BLaER1 (cell line): ENCODE measurements at regions not wholly inside any gene's neighbourhood (a gene's known extent, or its start where the extent isn't known, plus 50 kb on each side); places are given as distances from the start of the nearest gene placed in this dataset.

Experiments
- H3K27ac ChIP-seq: shearing (Covaris generic); formaldehyde crosslinking; 2 replicates; pipeline ENCODE4 v1.8.1; 2022
- H3K27me3 ChIP-seq: shearing (Covaris generic); formaldehyde crosslinking; 2 replicates; pipeline ENCODE4 v1.8.1; 2022
- H3K36me3 ChIP-seq: shearing (Covaris generic); formaldehyde crosslinking; 2 replicates; pipeline ENCODE4 v1.8.1; 2022
- H3K4me1 ChIP-seq: shearing (Covaris generic); formaldehyde crosslinking; 2 replicates; pipeline ENCODE4 v1.8.1; 2022
- H3K4me2 ChIP-seq: shearing (Covaris generic); formaldehyde crosslinking; 2 replicates; pipeline ENCODE4 v1.8.1; 2022
- H3K4me3 ChIP-seq: shearing (Covaris generic); formaldehyde crosslinking; 2 replicates; pipeline ENCODE4 v1.8.1; 2022
- H3K9ac ChIP-seq: shearing (Covaris generic); formaldehyde crosslinking; 2 replicates; pipeline ENCODE4 v1.8.1; 2022
- H3K9me3 ChIP-seq: shearing (Covaris generic); formaldehyde crosslinking; 2 replicates; pipeline ENCODE4 v1.8.1; 2022
- H4K20me1 ChIP-seq: shearing (Covaris generic); formaldehyde crosslinking; 2 replicates; pipeline ENCODE4 v1.8.1; 2022
- Cebpa-rat ChIP-seq: shearing (Covaris generic); IDR thresholded peaks from 2 replicates; pipeline ENCODE4 v1.8.1; 2022

DNA sequence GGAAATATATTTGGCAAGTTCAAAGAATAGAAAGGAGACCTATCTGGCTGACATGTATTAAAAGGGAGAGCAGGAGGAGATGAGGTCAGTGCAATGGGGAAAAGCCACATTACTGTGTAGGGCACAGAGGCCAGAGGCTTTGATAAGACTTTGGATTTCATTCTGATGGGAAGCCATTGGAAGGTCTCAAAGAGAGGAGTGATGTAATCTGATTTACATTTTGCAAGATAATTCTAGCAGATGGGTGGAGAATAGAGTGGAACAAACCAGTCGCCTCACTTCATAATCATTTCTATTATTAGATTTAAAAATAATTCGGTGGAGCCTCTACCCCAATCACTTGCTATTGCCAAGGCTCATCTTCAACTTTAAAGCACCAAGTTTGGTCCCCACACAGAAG is 278.4 kb upstream of the ZC3H12C start:
- TF ChIP-seq Cebpa-rat, result no peak
- Histone ChIP-seq H3K9ac (no peak overlapping the region), H3K9me3 (no peaks in the 10 kb centered on the region), H3K4me3 (no peak overlapping the region), H4K20me1 (no peaks in the 10 kb centered on the region), H3K27ac (no peak overlapping the region), H3K36me3 (no peaks in the 10 kb centered on the region), H3K27me3 (no peaks in the 10 kb centered on the region), H3K4me2 (no peak overlapping the region), H3K4me1 (no peaks in the 10 kb centered on the region)

DNA sequence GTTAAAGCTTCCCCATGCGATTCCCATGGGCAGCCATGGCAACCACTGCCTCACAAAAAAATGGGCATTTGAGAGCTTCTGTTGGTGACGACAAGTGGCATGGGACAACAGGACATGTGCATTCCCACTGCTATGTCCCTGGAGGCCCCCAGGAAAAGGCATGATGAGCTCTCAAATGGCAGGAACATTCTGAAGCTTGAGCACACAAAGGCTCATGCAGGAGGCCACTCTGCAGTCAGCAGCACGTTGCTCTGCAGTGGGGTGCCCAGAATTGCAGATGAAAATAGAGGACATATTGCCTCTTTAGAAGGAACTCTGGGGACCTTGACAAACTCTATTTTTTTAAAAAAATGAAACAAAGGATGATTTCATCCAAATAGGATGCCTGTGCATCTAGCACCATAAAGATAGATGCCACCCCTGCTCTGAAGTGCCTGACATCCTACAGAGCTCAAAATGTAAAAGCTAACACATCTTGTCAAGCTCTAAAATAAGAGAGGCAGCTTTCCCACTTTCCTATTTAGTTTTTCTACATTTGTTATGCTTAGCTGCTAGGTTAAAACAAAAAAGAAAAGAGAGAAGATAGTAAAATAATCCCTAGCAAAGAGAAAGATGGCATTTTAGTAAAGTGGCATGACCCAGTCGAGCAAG is 277.6 kb upstream of the ZC3H12C start:
- no peaks in the 10 kb centered on the region for H4K20me1 ChIP-seq
- no peak overlapping the region for H3K27ac ChIP-seq
- H3K27me3 ChIP-seq, result no peaks in the 10 kb centered on the region
- H3K4me1 ChIP-seq, result no peaks in the 10 kb centered on the region
- H3K9ac ChIP-seq, result no peak overlapping the region
- no peak for TF ChIP-seq Cebpa-rat
- no peaks in the 10 kb centered on the region for H3K36me3 ChIP-seq
- H3K9me3 ChIP-seq, result no peaks in the 10 kb centered on the region
- H3K4me3 ChIP-seq, result no peak overlapping the region
- H3K4me2 ChIP-seq, result no peak overlapping the region

DNA sequence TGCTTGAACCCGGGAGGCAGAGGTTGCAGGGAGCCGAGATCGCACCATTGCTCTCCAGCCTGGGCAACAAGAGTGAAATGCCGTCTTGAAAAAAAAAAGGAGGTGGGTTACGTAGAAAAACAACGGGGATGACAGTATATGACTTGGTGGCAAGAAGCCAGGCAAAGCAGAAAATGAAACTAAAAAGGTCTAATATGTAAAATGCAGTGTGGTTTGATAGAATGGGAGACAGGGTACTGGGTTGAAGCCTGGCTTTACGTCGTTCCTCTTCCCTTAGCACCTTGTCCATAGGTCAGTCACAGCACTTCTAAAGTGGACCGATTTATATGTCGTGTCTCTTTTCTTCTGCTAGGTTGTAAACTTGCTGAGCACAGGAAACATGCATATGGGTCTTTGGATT is 274.9 kb upstream of the ZC3H12C start:
- Histone ChIP-seq H4K20me1 (no peaks in the 10 kb centered on the region), H3K9ac (no peak overlapping the region), H3K4me2 (no peak overlapping the region), H3K27ac (no peak overlapping the region), H3K36me3 (no peaks in the 10 kb centered on the region), H3K27me3 (no peaks in the 10 kb centered on the region), H3K4me3 (no peak overlapping the region), H3K4me1 (no peaks in the 10 kb centered on the region), H3K9me3 (no peaks in the 10 kb centered on the region)
- no peak for TF ChIP-seq Cebpa-rat

DNA sequence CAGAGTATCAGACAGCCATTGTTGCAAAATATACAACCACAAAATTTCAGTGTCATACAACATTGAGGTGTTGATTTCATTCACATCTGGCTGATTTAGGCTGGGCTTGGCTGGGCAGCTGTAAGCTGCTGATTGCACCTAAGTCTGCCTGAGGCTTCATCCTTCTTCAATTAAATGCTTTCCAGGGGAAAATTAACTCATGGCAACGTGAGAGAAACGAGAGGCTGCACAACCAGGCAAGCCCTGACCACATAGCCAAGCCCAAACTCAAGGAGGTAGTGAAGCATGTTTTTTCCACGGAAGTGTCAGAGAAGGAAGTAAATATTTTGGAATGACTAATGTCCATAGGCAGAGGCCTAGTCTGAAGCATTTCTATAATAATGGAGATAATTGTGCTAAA is 273.8 kb upstream of the ZC3H12C start:
- Histone ChIP-seq H3K4me1 (no peaks in the 10 kb centered on the region), H4K20me1 (no peaks in the 10 kb centered on the region), H3K4me3 (no peak overlapping the region), H3K27ac (no peak overlapping the region), H3K4me2 (no peak overlapping the region), H3K9me3 (no peaks in the 10 kb centered on the region), H3K36me3 (no peaks in the 10 kb centered on the region), H3K9ac (no peak overlapping the region), H3K27me3 (no peaks in the 10 kb centered on the region)
- TF ChIP-seq Cebpa-rat, result no peak

DNA sequence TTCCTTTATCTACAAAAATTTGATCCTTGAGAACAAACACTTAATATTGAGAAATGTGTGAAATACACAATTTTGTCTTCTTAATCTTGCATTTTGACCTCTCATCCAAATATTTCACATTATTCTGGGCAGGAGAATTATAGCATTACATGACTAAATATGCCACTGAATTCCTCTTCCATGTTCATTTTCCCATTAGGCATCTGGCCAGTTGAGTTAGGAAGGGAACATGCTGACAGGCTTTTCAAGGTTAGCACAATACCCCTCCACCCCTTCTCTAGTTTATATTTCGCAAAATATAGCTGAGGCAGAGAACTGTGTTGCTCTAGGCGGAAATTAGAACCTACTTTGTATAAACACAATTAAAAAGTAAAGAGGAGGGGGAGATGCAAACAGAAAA is 271.7 kb upstream of the ZC3H12C start:
- H4K20me1 ChIP-seq, result no peaks in the 10 kb centered on the region
- no peak overlapping the region for H3K27ac ChIP-seq
- no peak overlapping the region for H3K9ac ChIP-seq
- no peak overlapping the region for H3K4me2 ChIP-seq
- no peaks in the 10 kb centered on the region for H3K9me3 ChIP-seq
- no peak overlapping the region for H3K4me3 ChIP-seq
- H3K36me3 ChIP-seq, result no peaks in the 10 kb centered on the region
- no peaks in the 10 kb centered on the region for H3K27me3 ChIP-seq
- no peak for TF ChIP-seq Cebpa-rat
- no peaks in the 10 kb centered on the region for H3K4me1 ChIP-seq

DNA sequence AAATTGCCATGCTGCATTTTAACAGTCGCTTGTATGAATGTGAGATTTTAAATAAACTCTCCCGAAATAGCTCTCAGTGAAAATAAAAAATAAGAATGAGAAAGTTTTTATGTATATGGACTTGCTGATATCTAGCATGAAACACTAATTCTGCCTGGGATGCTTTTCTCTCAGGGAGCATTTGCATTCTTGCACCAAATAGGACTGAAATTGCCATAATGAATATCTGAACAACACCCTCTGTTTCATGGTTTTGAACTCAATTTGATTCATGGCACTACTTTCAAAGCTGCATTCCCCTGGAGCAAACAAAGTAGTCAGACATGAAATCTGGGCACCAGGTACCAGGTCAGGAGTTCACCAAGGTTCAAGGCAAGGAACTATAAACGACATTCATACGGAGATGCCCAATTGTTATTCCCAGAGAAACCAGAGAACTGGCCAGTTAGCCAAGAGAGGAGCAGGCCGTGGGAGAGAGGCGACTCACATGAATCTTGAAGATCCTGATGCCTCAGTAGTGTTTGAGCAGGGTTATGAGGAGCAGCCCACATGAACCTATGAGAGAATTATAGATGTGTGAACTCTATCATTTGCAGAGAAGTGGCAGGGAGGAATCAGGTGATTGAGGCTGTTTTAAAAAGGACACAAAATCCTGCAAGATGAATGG is 270.6 kb upstream of the ZC3H12C start:
- no peak overlapping the region for H3K9ac ChIP-seq
- no peaks in the 10 kb centered on the region for H3K36me3 ChIP-seq
- no peak overlapping the region for H3K4me3 ChIP-seq
- H3K4me2 ChIP-seq, result no peak overlapping the region
- H3K9me3 ChIP-seq, result no peaks in the 10 kb centered on the region
- no peaks in the 10 kb centered on the region for H3K4me1 ChIP-seq
- H4K20me1 ChIP-seq, result no peaks in the 10 kb centered on the region
- no peak overlapping the region for H3K27ac ChIP-seq
- no peak for TF ChIP-seq Cebpa-rat
- no peaks in the 10 kb centered on the region for H3K27me3 ChIP-seq

DNA sequence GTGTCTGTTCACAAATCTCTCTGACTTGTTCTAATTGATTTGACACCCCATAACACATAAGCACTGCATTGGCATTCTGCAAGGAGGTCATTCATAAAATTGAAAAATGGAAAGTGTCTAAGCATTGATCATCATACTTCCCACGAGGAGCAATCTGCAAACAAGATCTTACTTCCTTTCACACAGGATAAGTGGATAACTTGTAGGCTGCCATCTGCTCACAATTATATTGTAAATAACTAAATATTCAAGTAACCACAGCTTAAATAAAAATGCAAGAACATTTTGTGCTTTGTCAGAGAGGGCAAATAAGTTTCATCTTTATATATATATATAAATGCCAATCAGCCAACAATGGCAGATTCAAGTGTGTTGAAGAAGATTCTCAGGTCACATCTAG is 264.8 kb upstream of the ZC3H12C start:
- no peak overlapping the region for H3K9ac ChIP-seq
- no peak for TF ChIP-seq Cebpa-rat
- no peaks in the 10 kb centered on the region for H3K4me1 ChIP-seq
- no peaks in the 10 kb centered on the region for H4K20me1 ChIP-seq
- no peaks in the 10 kb centered on the region for H3K36me3 ChIP-seq
- no peaks in the 10 kb centered on the region for H3K9me3 ChIP-seq
- H3K4me2 ChIP-seq, result no peak overlapping the region
- H3K4me3 ChIP-seq, result no peak overlapping the region
- no peak overlapping the region for H3K27ac ChIP-seq
- no peaks in the 10 kb centered on the region for H3K27me3 ChIP-seq

DNA sequence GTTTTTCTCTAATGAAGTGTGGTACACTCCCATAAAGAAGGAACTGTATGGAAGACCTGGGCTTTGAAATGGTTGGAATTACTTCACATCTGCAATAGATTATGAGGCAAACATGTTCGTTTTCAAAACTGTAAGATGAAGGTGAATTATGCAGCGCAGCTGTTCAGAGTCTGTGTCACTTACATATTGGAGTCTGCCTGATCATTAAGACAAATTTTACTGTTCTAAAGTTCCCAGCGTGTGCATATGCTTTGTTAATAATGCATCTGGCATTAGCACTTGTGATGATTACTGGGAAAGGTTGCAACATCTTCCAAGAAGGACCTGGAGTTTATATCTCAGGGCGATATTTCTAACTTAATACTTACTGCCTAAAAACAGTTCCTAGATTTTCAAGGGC is 255.2 kb upstream of the ZC3H12C start:
- Histone ChIP-seq H3K36me3 (no peaks in the 10 kb centered on the region), H3K9me3 (no peaks in the 10 kb centered on the region), H4K20me1 (no peaks in the 10 kb centered on the region), H3K4me1 (no peaks in the 10 kb centered on the region), H3K27me3 (no peaks in the 10 kb centered on the region), H3K4me3 (no peak overlapping the region), H3K4me2 (no peak overlapping the region), H3K27ac (no peak overlapping the region), H3K9ac (no peak overlapping the region)
- TF ChIP-seq Cebpa-rat, result no peak

DNA sequence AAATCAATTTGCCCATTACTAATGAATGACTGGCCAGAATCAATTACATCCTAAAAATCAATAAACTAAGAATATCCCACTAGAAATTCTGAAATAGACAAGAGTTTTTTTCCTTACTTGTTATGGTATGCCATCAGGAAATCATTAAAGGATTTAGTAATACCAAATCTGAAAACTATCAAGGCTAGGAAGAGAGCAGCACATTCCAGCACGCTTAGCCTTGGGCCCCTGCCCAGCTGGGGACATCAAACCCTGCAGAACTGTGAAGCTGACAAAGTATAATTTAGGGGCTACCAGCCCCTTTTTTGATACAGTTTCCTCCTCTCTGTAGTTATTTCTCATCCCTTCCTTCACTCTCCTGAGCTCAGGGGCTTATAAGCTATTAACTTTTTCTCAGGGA is 247.8 kb upstream of the ZC3H12C start:
- Histone ChIP-seq H3K4me3 (no peak overlapping the region), H3K4me1 (no peaks in the 10 kb centered on the region), H3K4me2 (no peak overlapping the region)

DNA sequence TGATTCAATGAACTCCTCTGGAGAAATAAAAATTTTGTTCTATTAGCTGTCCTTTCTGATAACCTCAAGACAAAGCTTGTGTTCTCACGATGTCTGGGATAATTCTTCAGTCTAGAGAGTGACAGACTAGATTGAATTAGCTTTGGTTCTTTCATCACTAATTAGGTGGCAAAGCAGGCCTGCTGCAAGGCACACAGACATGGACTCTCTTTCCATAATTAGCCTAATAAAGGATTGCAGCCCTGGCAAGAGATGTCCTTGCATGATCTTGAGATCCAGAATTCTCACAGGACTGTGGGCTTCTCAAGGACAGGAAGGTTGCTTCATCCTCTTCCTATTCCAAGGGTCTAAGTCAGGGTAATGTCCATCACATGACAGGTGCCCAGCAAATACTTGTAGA is 245.6 kb upstream of the ZC3H12C start:
- H3K27me3 ChIP-seq, result no peaks in the 10 kb centered on the region
- H3K27ac ChIP-seq, result no peak overlapping the region
- H3K9ac ChIP-seq, result no peak overlapping the region
- H4K20me1 ChIP-seq, result no peaks in the 10 kb centered on the region
- no peaks in the 10 kb centered on the region for H3K4me1 ChIP-seq
- no peak overlapping the region for H3K4me2 ChIP-seq
- no peaks in the 10 kb centered on the region for H3K9me3 ChIP-seq
- H3K36me3 ChIP-seq, result no peaks in the 10 kb centered on the region
- no peak for TF ChIP-seq Cebpa-rat
- H3K4me3 ChIP-seq, result no peak overlapping the region

More for the DNA sequence above, 247.8 kb upstream of the ZC3H12C start:
- Histone ChIP-seq H3K9ac (no peak overlapping the region), H3K27me3 (no peaks in the 10 kb centered on the region), H4K20me1 (no peaks in the 10 kb centered on the region), H3K9me3 (no peaks in the 10 kb centered on the region), H3K36me3 (no peaks in the 10 kb centered on the region), H3K27ac (no peak overlapping the region)
- TF ChIP-seq Cebpa-rat, result no peak
